ENCODE measurements at regions not wholly inside any gene's neighbourhood (a gene's known extent, or its start where the extent isn't known, plus 50 kb on each side); places are given as distances from the start of the nearest gene placed in this dataset.
"Not testable (repeated sequence)": the region's sequence is repeated elsewhere in the genome, so short reads cannot be mapped to it uniquely, and the experiment has no call there.

GRCh38 chr14:71739273-71739990, 192.8 kb upstream of the RGS6 start:
- DNase-seq (ENCODE audit: low read depth in 2 of 2) = no peak

GRCh38 chr14:71741241-71741640, 191.0 kb upstream of the RGS6 start:
- DNase-seq (ENCODE audit: low read depth in 2 of 2) = no peak

- no peak for DNase-seq (ENCODE audit: low read depth in 2 of 2)
These were observed 189.7 kb upstream of the RGS6 start for GRCh38 chr14:71742485-71742884.

GRCh38 chr14:71745072-71745471, 187.2 kb upstream of the RGS6 start:
- no peak for DNase-seq (ENCODE audit: low read depth in 2 of 2)

- DNase-seq (ENCODE audit: low read depth in 2 of 2) = no peak
These were observed 184.0 kb upstream of the RGS6 start for GRCh38 chr14:71748196-71748595.

- no peak for DNase-seq (ENCODE audit: low read depth in 2 of 2)
These were observed 182.5 kb upstream of the RGS6 start for GRCh38 chr14:71749613-71750238.

- DNase-seq (ENCODE audit: low read depth in 2 of 2) = no peak
These were observed 181.0 kb upstream of the RGS6 start for GRCh38 chr14:71751264-71751663.

- no peak for DNase-seq (ENCODE audit: low read depth in 2 of 2)
These were observed 180.0 kb upstream of the RGS6 start for GRCh38 chr14:71752111-71752738.

- DNase-seq (ENCODE audit: low read depth in 2 of 2) = peak; percentile 32 to 43
These were observed 179.0 kb upstream of the RGS6 start for GRCh38 chr14:71753126-71753830.

GRCh38 chr14:71753976-71754375, 178.3 kb upstream of the RGS6 start:
- DNase-seq (ENCODE audit: low read depth in 2 of 2) = no peak

- no peak for DNase-seq (ENCODE audit: low read depth in 2 of 2)
These were observed 177.7 kb upstream of the RGS6 start for GRCh38 chr14:71754422-71755095.

GRCh38 chr14:71758229-71758951, 173.8 kb upstream of the RGS6 start:
- DNase-seq (ENCODE audit: low read depth in 2 of 2) = no peak

GRCh38 chr14:71762575-71762974, 169.7 kb upstream of the RGS6 start:
- no peak for DNase-seq (ENCODE audit: low read depth in 2 of 2)

- DNase-seq (ENCODE audit: low read depth in 2 of 2) = no peak
These were observed 167.4 kb upstream of the RGS6 start for GRCh38 chr14:71764701-71765382.

- DNase-seq (ENCODE audit: low read depth in 2 of 2) = no peak
These were observed 166.7 kb upstream of the RGS6 start for GRCh38 chr14:71765505-71765904.

- DNase-seq (ENCODE audit: low read depth in 2 of 2) = no peak
These were observed 161.8 kb upstream of the RGS6 start for GRCh38 chr14:71770431-71770830.

- not testable (repeated sequence) for DNase-seq (ENCODE audit: low read depth in 2 of 2)
These were observed 160.8 kb upstream of the RGS6 start for GRCh38 chr14:71771421-71771820.

GRCh38 chr14:71771996-71772395, 160.2 kb upstream of the RGS6 start:
- DNase-seq (ENCODE audit: low read depth in 2 of 2) = not testable (repeated sequence)

- no peak for DNase-seq (ENCODE audit: low read depth in 2 of 2)
These were observed 158.2 kb upstream of the RGS6 start for GRCh38 chr14:71773898-71774481.

Data from stimulated activated CD8-positive, alpha-beta memory T cell treated with anti-CD3 and anti-CD28 coated beads, Interleukin-15, amount 100 ng/mL, for 4 hours (primary cell).